Mucosa of stomach (tissue), 1 donor: ENCODE measurements at regions not wholly inside any gene's neighbourhood (a gene's known extent, or its start where the extent isn't known, plus 50 kb on each side); places are given as distances from the start of the nearest gene placed in this dataset.
"Not testable (repeated sequence)": the region's sequence is repeated elsewhere in the genome, so short reads cannot be mapped to it uniquely, and the experiment has no call there.

Source experiments
- H3K27me3 ChIP-seq: one replicate; pipeline ENCODE4 v1.7.0; 2013; ENCODE audit warnings: mild to moderate bottlenecking, low read length; ENCODE audit not compliant: control insufficient read depth, insufficient read depth
- H3K36me3 ChIP-seq: one replicate; pipeline ENCODE4 v1.7.0; 2013; ENCODE audit warnings: low read length; ENCODE audit not compliant: control insufficient read depth, insufficient read depth
- H3K4me1 ChIP-seq: one replicate; pipeline ENCODE4 v1.7.0; 2013; ENCODE audit warnings: mild to moderate bottlenecking, low read length; ENCODE audit not compliant: control insufficient read depth, insufficient read depth
- H3K4me3 ChIP-seq: one replicate; pipeline ENCODE4 v1.7.0; 2013; ENCODE audit warnings: low read length
- H3K9ac ChIP-seq: one replicate; pipeline ENCODE4 v1.7.0; 2013; ENCODE audit warnings: mild to moderate bottlenecking, low read length, moderate library complexity
- H3K9me3 ChIP-seq: one replicate; pipeline ENCODE4 v1.7.0; 2013; ENCODE audit warnings: mild to moderate bottlenecking, low read length, moderate library complexity; ENCODE audit not compliant: control insufficient read depth
- donor health status: Pancreatic carcinoma.

- not testable (repeated sequence) for H3K27me3 ChIP-seq, H3K4me1 ChIP-seq, H3K9me3 ChIP-seq, H3K9ac ChIP-seq, H3K4me3 ChIP-seq, H3K36me3 ChIP-seq
Measured at GRCh38 chr2:131622874-131623273, 95.2 kb downstream of the CCDC74A start.

GRCh38 chr2:131626011-131626410 is 98.3 kb downstream of the CCDC74A start:
- H3K4me3 ChIP-seq, H3K36me3 ChIP-seq, H3K9me3 ChIP-seq, H3K9ac ChIP-seq, H3K4me1 ChIP-seq, H3K27me3 ChIP-seq: not testable (repeated sequence)

- not testable (repeated sequence) for H3K36me3 ChIP-seq, H3K9ac ChIP-seq, H3K27me3 ChIP-seq, H3K9me3 ChIP-seq, H3K4me1 ChIP-seq, H3K4me3 ChIP-seq
Measured at GRCh38 chr2:131626565-131626964, 98.9 kb downstream of the CCDC74A start.

- H3K4me1 ChIP-seq, H3K9ac ChIP-seq, H3K9me3 ChIP-seq, H3K27me3 ChIP-seq, H3K36me3 ChIP-seq, H3K4me3 ChIP-seq: not testable (repeated sequence)
Measured at GRCh38 chr2:131627777-131628176, 100.1 kb downstream of the CCDC74A start.

- H3K9me3 ChIP-seq, H3K4me3 ChIP-seq, H3K27me3 ChIP-seq, H3K9ac ChIP-seq, H3K4me1 ChIP-seq, H3K36me3 ChIP-seq: not testable (repeated sequence)
Measured at GRCh38 chr2:131631648-131632047, 104.0 kb downstream of the CCDC74A start.

GRCh38 chr2:131633405-131633804 is 105.7 kb downstream of the CCDC74A start:
- not testable (repeated sequence) for H3K36me3 ChIP-seq, H3K4me3 ChIP-seq, H3K27me3 ChIP-seq, H3K9ac ChIP-seq, H3K4me1 ChIP-seq, H3K9me3 ChIP-seq

- H3K4me3 ChIP-seq, H3K9me3 ChIP-seq, H3K27me3 ChIP-seq, H3K9ac ChIP-seq, H3K36me3 ChIP-seq, H3K4me1 ChIP-seq: not testable (repeated sequence)
Measured at GRCh38 chr2:131633827-131634695, 106.4 kb downstream of the CCDC74A start.

GRCh38 chr2:131635611-131636010 is 107.9 kb downstream of the CCDC74A start:
- Histone ChIP-seq H3K27me3 (no peaks in the 10 kb centered on the region), H3K9me3 (no peaks in the 10 kb centered on the region), H3K9ac (no peak overlapping the region), H3K4me1 (no peaks in the 10 kb centered on the region), H3K4me3 (no peak overlapping the region), H3K36me3 (no peaks in the 10 kb centered on the region)

- not testable (repeated sequence) for H3K4me1 ChIP-seq
Measured at GRCh38 chr2:131636704-131637308, 109.1 kb downstream of the CCDC74A start.

GRCh38 chr2:131639001-131639620 is 111.4 kb downstream of the CCDC74A start:
- not testable (repeated sequence) for H3K4me1 ChIP-seq, H3K9me3 ChIP-seq, H3K4me3 ChIP-seq, H3K9ac ChIP-seq, H3K36me3 ChIP-seq, H3K27me3 ChIP-seq

More at GRCh38 chr2:131636704-131637308, 109.1 kb downstream of the CCDC74A start:
- not testable (repeated sequence) for H3K4me3 ChIP-seq, H3K9ac ChIP-seq, H3K36me3 ChIP-seq, H3K9me3 ChIP-seq, H3K27me3 ChIP-seq

GRCh38 chr2:131641414-131642206 is 113.9 kb downstream of the CCDC74A start:
- H3K4me3 ChIP-seq, result no peak overlapping the region

GRCh38 chr2:131643180-131643579 is 115.5 kb downstream of the CCDC74A start:
- H3K27me3 ChIP-seq, H3K4me3 ChIP-seq, H3K4me1 ChIP-seq, H3K36me3 ChIP-seq, H3K9ac ChIP-seq, H3K9me3 ChIP-seq: not testable (repeated sequence)

More at GRCh38 chr2:131641414-131642206, 113.9 kb downstream of the CCDC74A start:
- Histone ChIP-seq H3K27me3 (peaks cover under 1% of the 10 kb centered on the region), H3K9ac (no peak overlapping the region), H3K4me1 (no peaks in the 10 kb centered on the region), H3K9me3 (no peaks in the 10 kb centered on the region), H3K36me3 (no peaks in the 10 kb centered on the region)
